ENCODE measurements at regions not wholly inside any gene's neighbourhood (a gene's known extent, or its start where the extent isn't known, plus 50 kb on each side); places are given as distances from the start of the nearest gene placed in this dataset.

DNA sequence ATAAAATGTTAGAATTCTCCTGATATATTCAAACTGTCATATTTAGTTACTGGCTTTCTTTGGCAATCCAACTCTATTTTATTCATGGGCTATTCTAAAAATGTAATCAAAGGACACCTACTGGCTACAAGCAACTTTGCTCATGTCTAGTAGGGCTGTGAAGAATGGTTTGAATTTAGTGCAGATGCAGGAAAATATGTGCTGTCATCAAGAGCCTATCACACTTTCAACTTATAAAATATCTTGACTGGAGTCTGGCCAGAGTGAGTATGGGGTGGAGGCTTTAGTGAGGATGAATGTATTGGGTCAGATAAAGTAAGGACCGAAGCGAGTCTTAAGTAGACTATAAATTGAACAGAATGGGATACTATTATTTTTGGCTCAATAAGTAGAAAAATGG lies 343.4 kb upstream of the SPRED2 start:
- WGBS, 2 donors = 83 to 91% methylated on average over 2 of the region's 2 CpGs
- Histone ChIP-seq H3K4me1 (no peaks in the 10 kb centered on the region), H3K9me3 (no peaks in the 10 kb centered on the region), H3K4me3 (no peak overlapping the region), H3K27me3 (no peaks in the 10 kb centered on the region), H3K27ac (no peak overlapping the region), H3K36me3 (ENCODE audit: low read depth, missing control alignments) (no peaks in the 10 kb centered on the region)
- TF ChIP-seq POLR2A (IDR thresholded peaks at IDR 0.05) = no peak
- TF ChIP-seq, protein P1, sequence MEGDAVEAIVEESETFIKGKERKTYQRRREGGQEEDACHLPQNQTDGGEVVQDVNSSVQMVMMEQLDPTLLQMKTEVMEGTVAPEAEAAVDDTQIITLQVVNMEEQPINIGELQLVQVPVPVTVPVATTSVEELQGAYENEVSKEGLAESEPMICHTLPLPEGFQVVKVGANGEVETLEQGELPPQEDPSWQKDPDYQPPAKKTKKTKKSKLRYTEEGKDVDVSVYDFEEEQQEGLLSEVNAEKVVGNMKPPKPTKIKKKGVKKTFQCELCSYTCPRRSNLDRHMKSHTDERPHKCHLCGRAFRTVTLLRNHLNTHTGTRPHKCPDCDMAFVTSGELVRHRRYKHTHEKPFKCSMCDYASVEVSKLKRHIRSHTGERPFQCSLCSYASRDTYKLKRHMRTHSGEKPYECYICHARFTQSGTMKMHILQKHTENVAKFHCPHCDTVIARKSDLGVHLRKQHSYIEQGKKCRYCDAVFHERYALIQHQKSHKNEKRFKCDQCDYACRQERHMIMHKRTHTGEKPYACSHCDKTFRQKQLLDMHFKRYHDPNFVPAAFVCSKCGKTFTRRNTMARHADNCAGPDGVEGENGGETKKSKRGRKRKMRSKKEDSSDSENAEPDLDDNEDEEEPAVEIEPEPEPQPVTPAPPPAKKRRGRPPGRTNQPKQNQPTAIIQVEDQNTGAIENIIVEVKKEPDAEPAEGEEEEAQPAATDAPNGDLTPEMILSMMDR (IDR thresholded peaks at IDR 0.05) = no peak
- no peak for DNase-seq
- intact Hi-C loops (cut with DNase I; ENCODE audit: low total_unique reads) = no loop called here

DNA sequence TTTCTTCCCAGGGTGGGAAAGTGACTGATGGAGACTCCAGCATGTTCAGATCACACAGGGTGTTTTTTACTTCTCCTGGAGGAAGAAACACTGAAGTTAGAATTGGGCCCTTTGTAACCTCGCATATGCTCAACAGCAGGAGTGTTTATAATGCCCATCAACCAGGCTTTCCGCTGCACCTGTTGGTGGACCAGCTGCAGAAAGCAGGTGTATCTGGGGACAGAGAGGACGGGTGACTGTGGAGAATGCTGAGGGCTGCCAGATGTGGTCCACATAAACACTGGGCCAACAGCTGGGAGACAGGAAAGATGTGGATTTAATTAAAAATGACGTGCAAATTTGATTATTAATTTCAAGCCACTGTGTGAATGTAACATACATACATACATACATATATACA lies 335.5 kb upstream of the SPRED2 start:
- Histone ChIP-seq H3K4me1 (no peaks in the 10 kb centered on the region), H3K27ac (no peak overlapping the region), H3K4me3 (no peak overlapping the region), H3K27me3 (no peaks in the 10 kb centered on the region), H3K36me3 (ENCODE audit: low read depth, missing control alignments) (no peaks in the 10 kb centered on the region), H3K9me3 (no peaks in the 10 kb centered on the region)
- TF ChIP-seq, protein P1 (IDR thresholded peaks at IDR 0.05) = no peak
- TF ChIP-seq POLR2A (IDR thresholded peaks at IDR 0.05) = no peak
- 88 to 95% methylated on average over 4 of the region's 4 CpGs for WGBS, 2 donors
- DNase-seq = no peak
- intact Hi-C loops (cut with DNase I; ENCODE audit: low total_unique reads) = no loop called here

DNA sequence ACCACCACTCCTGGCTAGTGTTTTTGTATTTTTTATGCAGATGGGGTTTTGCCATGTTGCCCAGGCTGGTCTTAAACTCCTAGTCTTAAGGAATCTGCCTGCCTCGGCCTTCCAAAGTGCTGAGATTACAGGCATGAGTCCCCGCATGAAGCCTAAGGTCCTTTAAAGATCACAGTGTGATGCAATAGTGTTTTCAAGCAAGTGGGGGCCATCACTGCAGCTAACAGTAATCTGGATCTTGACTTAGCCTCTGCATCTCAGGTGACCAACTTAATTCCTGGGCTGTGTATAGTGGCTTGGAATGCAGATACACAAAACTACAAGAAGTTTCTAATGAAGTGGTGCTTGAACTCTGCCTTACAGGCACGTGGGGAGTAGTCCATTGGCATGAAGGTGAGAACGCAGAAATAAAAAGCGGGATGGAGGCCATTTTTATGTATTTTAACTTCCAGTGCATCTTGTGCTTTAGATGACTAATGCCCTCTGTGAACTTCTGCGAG lies 334.4 kb upstream of the SPRED2 start:
- H3K27ac ChIP-seq = no peak overlapping the region
- no peaks in the 10 kb centered on the region for H3K9me3 ChIP-seq
- TF ChIP-seq, protein P1 (IDR thresholded peaks at IDR 0.05) = no peak
- TF ChIP-seq POLR2A (IDR thresholded peaks at IDR 0.05) = no peak
- no peaks in the 10 kb centered on the region for H3K27me3 ChIP-seq
- H3K4me3 ChIP-seq = no peak overlapping the region
- intact Hi-C loops (cut with DNase I; ENCODE audit: low total_unique reads) = no loop called here
- no peak for DNase-seq
- no peaks in the 10 kb centered on the region for H3K4me1 ChIP-seq
- 91% methylated on average over 6 of the region's 6 CpGs for WGBS, 2 donors
- no peaks in the 10 kb centered on the region for H3K36me3 ChIP-seq (ENCODE audit: low read depth, missing control alignments)

DNA sequence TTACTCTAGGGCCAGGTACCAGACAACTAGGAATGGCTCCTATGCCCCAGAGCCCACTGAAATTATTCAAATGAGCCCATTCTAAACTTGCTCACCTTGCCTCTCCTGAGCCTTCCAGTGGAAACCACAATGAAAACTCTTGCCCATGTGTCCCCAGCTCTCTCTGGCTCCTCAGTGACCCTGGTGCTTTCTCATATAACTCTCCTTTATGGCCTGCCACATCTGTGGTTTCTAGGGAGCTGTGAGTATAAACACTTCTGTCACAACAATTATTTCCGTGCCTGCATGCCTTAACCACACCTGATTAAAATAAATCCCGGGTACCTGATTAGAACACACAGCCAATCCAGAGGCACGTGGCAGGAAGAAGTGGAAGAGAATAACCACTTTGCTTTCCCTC lies 333.0 kb upstream of the SPRED2 start:
- DNase-seq = no peak
- WGBS, 2 donors = 80 to 84% methylated on average over 3 of the region's 3 CpGs
- no peak for TF ChIP-seq POLR2A (IDR thresholded peaks at IDR 0.05)
- TF ChIP-seq, protein P1 (IDR thresholded peaks at IDR 0.05) = no peak
- Histone ChIP-seq H3K27me3 (no peaks in the 10 kb centered on the region), H3K9me3 (no peaks in the 10 kb centered on the region), H3K4me3 (no peak overlapping the region), H3K4me1 (no peaks in the 10 kb centered on the region), H3K36me3 (ENCODE audit: low read depth, missing control alignments) (no peaks in the 10 kb centered on the region), H3K27ac (no peak overlapping the region)
- intact Hi-C loops (cut with DNase I; ENCODE audit: low total_unique reads) = no loop called here

DNA sequence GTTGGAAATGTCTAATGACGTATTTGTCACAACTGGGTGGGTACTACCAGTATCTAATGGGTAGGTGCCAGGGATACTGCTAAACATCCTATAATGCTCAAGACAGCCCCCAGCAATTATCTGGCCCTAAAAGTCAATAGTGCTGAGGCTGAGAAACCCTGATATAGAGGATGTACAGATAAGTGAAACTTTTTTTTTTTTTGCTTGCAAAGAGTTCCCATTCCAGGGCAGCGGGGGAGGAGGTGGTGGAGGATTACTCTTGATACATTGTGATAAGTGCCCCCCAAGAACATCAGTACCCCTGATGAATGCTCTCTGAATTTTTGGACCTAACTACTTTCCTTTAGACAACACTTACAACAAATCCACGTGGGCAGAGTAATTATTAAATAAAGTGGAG lies 329.7 kb upstream of the SPRED2 start:
- intact Hi-C loops (cut with DNase I; ENCODE audit: low total_unique reads) = no loop called here
- no peak for DNase-seq
- H3K27ac ChIP-seq = no peak overlapping the region
- 83 to 85% methylated on average over 3 of the region's 3 CpGs for WGBS, 2 donors
- TF ChIP-seq, protein P1 (IDR thresholded peaks at IDR 0.05) = no peak
- TF ChIP-seq POLR2A (IDR thresholded peaks at IDR 0.05) = no peak
- no peaks in the 10 kb centered on the region for H3K27me3 ChIP-seq
- H3K4me1 ChIP-seq = no peaks in the 10 kb centered on the region
- H3K4me3 ChIP-seq = no peak overlapping the region
- H3K9me3 ChIP-seq = no peaks in the 10 kb centered on the region
- no peaks in the 10 kb centered on the region for H3K36me3 ChIP-seq (ENCODE audit: low read depth, missing control alignments)
